K562 (cell line): ENCODE measurements at regions not wholly inside any gene's neighbourhood (a gene's known extent, or its start where the extent isn't known, plus 50 kb on each side); places are given as distances from the start of the nearest gene placed in this dataset.

ENCODE experiments used
- ATAC-seq: fragments of 200-7000 bp; cut with Tn5 transposase; 3 replicates; pipeline ENCODE4 v1.9.1; 2020; ENCODE audit warnings: moderate library complexity
- BruUV-seq: library from RNA; stranded (reverse); fragments of 400-500 nt; replicated peaks from 2 replicates; lab custom pipeline; 2021; lab: Mats Ljungman, UMichigan
- CTCF ChIA-PET: fragments of 300-600 bp; formaldehyde crosslinking; extraction: SDS; loops from one replicate; lab custom pipeline; 2021; ENCODE audit warnings: low intra/inter-chr PET ratio; lab: Yijun Ruan, JAX
- POLR2A ChIA-PET: fragments of 300-600, 350-650 bp; sonication (Branson Sonifier 250); formaldehyde crosslinking; extraction: SDS; loops from one replicate; lab custom pipeline; 2021; ENCODE audit warnings: antibody characterized with exemption, inconsistent platforms; lab: Yijun Ruan, JAX
- DNase-seq, 4 experiments: peaks; one replicate each; pipeline versions ENCODE4 v3.0.0 to v3.0.0-alpha.2; 2011 to 2018; ENCODE audit warnings: low spot score in 3 of 4, mixed read lengths in 3 of 4; ENCODE audit errors: extremely low read depth in 1 of 4
- FAIRE-seq: peaks from 2 replicates; lab custom pipeline; 2011; peaks lifted over from hg19 to GRCh38; lab: Jason Lieb, UNC
- H2AFZ ChIP-seq: 2 replicates; pipeline ENCODE4 v1.6.0; 2011; ENCODE audit warnings: low read depth, low read length, control low read depth, inconsistent platforms
- H3K27ac ChIP-seq: fragments of 200-600 bp; 3 replicates; pipeline ENCODE4 v1.8.0; 2011; ENCODE audit warnings: low read depth, mild to moderate bottlenecking, control low read depth, inconsistent platforms, low read length, moderate library complexity, mixed read lengths; ENCODE audit errors: extremely low read depth
- H3K27me3 ChIP-seq, 2 experiments: fragments of 300-600 bp in 1 of 2; 2 replicates in 1 of 2; 3 replicates in 1 of 2; pipeline versions ENCODE4 v1.6.0 to v1.8.0; 2011; ENCODE audit warnings: inconsistent platforms in 2 of 2, low read length in 2 of 2, mild to moderate bottlenecking in 1 of 2, mixed read lengths in 1 of 2, moderate library complexity in 1 of 2; ENCODE audit not compliant: control insufficient read depth in 2 of 2, insufficient read depth in 2 of 2
- H3K36me3 ChIP-seq: fragments of 300-600 bp; 3 replicates; pipeline ENCODE4 v1.8.0; 2011; ENCODE audit warnings: mild to moderate bottlenecking, low read length, inconsistent platforms; ENCODE audit not compliant: control insufficient read depth, insufficient read depth
- H3K4me1 ChIP-seq, 2 experiments: fragments of 200-600 bp in 1 of 2; replicated peaks in 1 of 2; 2 replicates in 1 of 2; 3 replicates in 1 of 2; pipeline versions ENCODE4 v1.5.1 to v1.8.0; 2011; ENCODE audit warnings: inconsistent platforms in 2 of 2, low read length in 2 of 2, mild to moderate bottlenecking in 1 of 2, mixed read lengths in 1 of 2, moderate library complexity in 1 of 2; ENCODE audit not compliant: control insufficient read depth in 2 of 2, insufficient read depth in 2 of 2
- H3K4me2 ChIP-seq: 2 replicates; pipeline ENCODE4 v1.6.1; 2011; ENCODE audit warnings: low read length, control low read depth, inconsistent platforms, mixed read lengths; ENCODE audit not compliant: insufficient read depth
- H3K4me3 ChIP-seq: fragments of 200-600 bp; sonication (generic), shearing (Covaris generic); 2 replicates; pipeline ENCODE4 v1.5.1; 2016; ENCODE audit warnings: control low read depth, inconsistent platforms
- H3K79me2 ChIP-seq: fragments of 200-600 bp; 3 replicates; pipeline ENCODE4 v1.8.0; 2011; ENCODE audit warnings: low read length, inconsistent platforms; ENCODE audit not compliant: control insufficient read depth, insufficient read depth
- H3K9ac ChIP-seq, 2 experiments: 2 replicates each; pipeline versions ENCODE4 v1.6.0 to v1.6.1; 2011; ENCODE audit warnings: low read depth in 2 of 2, low read length in 2 of 2, control low read depth in 1 of 2, inconsistent platforms in 1 of 2, mild to moderate bottlenecking in 1 of 2, mixed read lengths in 1 of 2; ENCODE audit not compliant: insufficient read depth in 1 of 2
- H3K9me1 ChIP-seq: one replicate; pipeline ENCODE4 v1.6.0; 2011; ENCODE audit warnings: inconsistent platforms, mild to moderate bottlenecking, low read length, moderate library complexity; ENCODE audit not compliant: control insufficient read depth, insufficient read depth
- H3K9me3 ChIP-seq: replicated peaks from 2 replicates; pipeline ENCODE4 v1.5.1; 2011; ENCODE audit warnings: low read depth, low read length, inconsistent platforms; ENCODE audit not compliant: control insufficient read depth, insufficient read depth
- H4K20me1 ChIP-seq: replicated peaks from 2 replicates; pipeline ENCODE4 v1.6.1; 2011; ENCODE audit warnings: low read length, inconsistent platforms, mixed read lengths; ENCODE audit not compliant: control insufficient read depth, insufficient read depth
- CBX1 ChIP-seq: sonication (generic); IDR thresholded peaks from 2 replicates; pipeline ENCODE4 v1.6.1; 2016; ENCODE audit warnings: antibody characterized with exemption, low read depth, mild to moderate bottlenecking
- HNRNPUL1 ChIP-seq: fragments of 200-400 bp; formaldehyde crosslinking; IDR thresholded peaks from 2 replicates; pipeline ENCODE4 v1.6.1; 2017; ENCODE audit warnings: low read length
- KDM5B ChIP-seq: fragments of 200-600 bp; sonication (generic); IDR thresholded peaks from 2 replicates; pipeline ENCODE4 v1.6.1; 2012; ENCODE audit warnings: low read depth, mild to moderate bottlenecking, moderate library complexity, low read length, control low read depth, inconsistent platforms; ENCODE audit not compliant: insufficient replicate concordance
- MAFK ChIP-seq: IDR thresholded peaks from 2 replicates; pipeline ENCODE4 v1.6.1; 2011; ENCODE audit warnings: low read length, improper control_type of control experiment
- NCOA1 ChIP-seq: fragments of 450-650 bp; IDR thresholded peaks from 2 replicates; pipeline ENCODE4 v1.6.1; 2016; ENCODE audit warnings: low read depth
- SAFB2 ChIP-seq: fragments of 200-400 bp; formaldehyde crosslinking; IDR thresholded peaks from 2 replicates; pipeline ENCODE4 v1.6.1; 2018; ENCODE audit warnings: borderline replicate concordance, low read length, low read depth, moderate library complexity; ENCODE audit not compliant: severe bottlenecking
- TAF1 ChIP-seq: IDR thresholded peaks from 2 replicates; pipeline ENCODE4 v1.6.1; 2011; ENCODE audit warnings: mild to moderate bottlenecking, low read length, moderate library complexity; ENCODE audit not compliant: insufficient read depth, control insufficient read depth, severe bottlenecking; ENCODE audit errors: extremely low read depth
- TCF3 ChIP-seq: sonication (generic); formaldehyde crosslinking; IDR thresholded peaks from 2 replicates; pipeline ENCODE4 v1.4.0; 2020; ENCODE audit warnings: mild to moderate bottlenecking, missing genetic modification reagents
- U2AF1 ChIP-seq: fragments of 200-400 bp; formaldehyde crosslinking; optimal IDR thresholded peaks from 2 replicates; pipeline ENCODE3; 2017; ENCODE audit warnings: mild to moderate bottlenecking, low read depth, low read length, moderate library complexity
- ZNF354B ChIP-seq: fragments of 250-450 bp; sonication (Bioruptor Pico); IDR thresholded peaks from 2 replicates; pipeline ENCODE4 v1.4.0; 2020
- WGBS: fragments of 100-300 bp; shearing (Covaris generic); methylation state at CpG from one replicate; pipeline ENCODE4 v1.1.6; 2016; ENCODE audit warnings: low coverage, mixed read lengths; ENCODE audit not compliant: insufficient coverage; ENCODE audit errors: missing lambda C conversion rate; 5-methylcytosine and 5-hydroxymethylcytosine counted together
- in situ Hi-C: fragments of 300-500 bp; cut with MboI; formaldehyde crosslinking; loops from 4 replicates; pipeline ENCODE4 v1.15.0; 2018; ENCODE audit warnings: inconsistent platforms, mixed read lengths
- intact Hi-C: fragments of 100-400 bp; cut with micrococcal nuclease; formaldehyde crosslinking; loops from 2 replicates; pipeline ENCODE4 v1.14.2; 2022
- TF ChIP-seq, protein P1 (sequence below): fragments of 250-450 bp; sonication (Bioruptor Pico); IDR thresholded peaks from 2 replicates; pipeline ENCODE4 v1.5.0; 2020; ENCODE audit warnings: mild to moderate bottlenecking, borderline replicate concordance

DNA sequence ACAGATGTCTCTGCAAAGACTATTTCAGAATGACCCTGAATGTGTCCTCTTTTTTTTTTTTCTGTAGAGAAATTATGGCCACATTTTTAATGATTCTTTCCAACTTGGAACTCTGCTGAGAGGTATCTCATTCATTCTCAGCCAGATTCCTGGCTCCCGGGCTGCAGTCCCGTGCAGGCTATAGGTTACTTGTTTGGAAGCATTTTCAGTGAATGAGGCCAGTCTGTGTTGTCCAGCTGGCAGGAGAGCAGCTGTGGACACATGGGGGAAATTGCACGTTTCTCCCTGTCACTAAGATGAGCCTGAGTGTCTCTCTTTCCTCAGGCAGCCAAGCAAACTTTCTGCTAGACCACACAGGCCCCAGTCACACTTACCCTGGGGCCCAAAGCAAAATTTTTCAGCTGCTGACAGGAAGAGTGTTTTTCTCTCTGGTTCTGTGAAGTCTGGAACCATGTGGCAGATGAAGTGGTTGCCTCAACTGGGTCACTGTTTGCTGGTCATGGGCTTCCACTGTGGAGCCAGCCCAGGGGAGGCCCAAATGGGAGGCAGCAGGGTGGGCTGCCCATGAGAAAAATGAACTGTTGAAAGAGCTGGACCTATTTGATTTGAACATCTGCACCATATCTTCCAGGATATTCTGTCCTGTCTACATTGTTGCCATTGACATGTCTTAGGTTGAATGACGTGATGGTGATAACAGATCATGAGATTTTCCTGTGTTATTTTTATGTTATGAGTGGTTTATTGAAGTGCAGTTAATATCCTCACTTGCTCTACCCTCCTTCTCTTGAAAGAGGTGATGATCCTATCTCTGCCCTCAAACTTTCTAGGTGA lies 431.2 kb downstream of the LPIN1 start:
- peak overlapping the region; percentile 70 for H3K27ac ChIP-seq
- H3K36me3 ChIP-seq: no peaks in the 10 kb centered on the region
- no peaks in the 10 kb centered on the region for H3K27me3 ChIP-seq
- peak overlapping the region; percentile 58 for H3K4me2 ChIP-seq
- FAIRE-seq (peak; percentile 26), ATAC-seq (peak; percentile 32), DNase-seq (peak in 2 of 4 experiments; percentile 25)
- H3K4me3 ChIP-seq: no peak overlapping the region
- no peaks in the 10 kb centered on the region for H3K9me1 ChIP-seq
- peak overlapping the region; percentile 61 for H2AFZ ChIP-seq
- H4K20me1 ChIP-seq: no peaks in the 10 kb centered on the region
- intact Hi-C loops (loop anchor here (2.0 to 10.0 kb wide), 2 partner anchors 99 to 257 kb away; no protein-coding TSS in a partner anchor), in situ Hi-C loops (no loop called here)
- peaks cover 21 to 32% of the 10 kb centered on the region in 2 experiments for H3K4me1 ChIP-seq
- CTCF ChIA-PET: no interaction called here
- WGBS: 6% methylated on average over 4 of the region's 4 CpGs
- BruUV-seq: no TSS peak
- H3K9me3 ChIP-seq: no peaks in the 10 kb centered on the region
- H3K79me2 ChIP-seq: no peaks in the 10 kb centered on the region
- POLR2A ChIA-PET: interaction anchor here (0.9 to 2.3 kb wide), 5 partner anchors 10 to 538 kb away, joined by 3 to 7 read pairs (median 3); partner anchors contain the start of gene TRIB2
- peak overlapping the region; percentile 30 to 41; a peak in 3 of 4 replicates for H3K9ac ChIP-seq
- TF ChIP-seq TCF3 (no peak), MAFK (no peak), KDM5B (peak; percentile 16), NCOA1 (no peak), U2AF1 (no peak), CBX1 (no peak), TAF1 (no peak), ZNF354B (CRISPR knock-in tag) (no peak), HNRNPUL1 (no peak), SAFB2 (no peak)
- TF ChIP-seq, protein P1, sequence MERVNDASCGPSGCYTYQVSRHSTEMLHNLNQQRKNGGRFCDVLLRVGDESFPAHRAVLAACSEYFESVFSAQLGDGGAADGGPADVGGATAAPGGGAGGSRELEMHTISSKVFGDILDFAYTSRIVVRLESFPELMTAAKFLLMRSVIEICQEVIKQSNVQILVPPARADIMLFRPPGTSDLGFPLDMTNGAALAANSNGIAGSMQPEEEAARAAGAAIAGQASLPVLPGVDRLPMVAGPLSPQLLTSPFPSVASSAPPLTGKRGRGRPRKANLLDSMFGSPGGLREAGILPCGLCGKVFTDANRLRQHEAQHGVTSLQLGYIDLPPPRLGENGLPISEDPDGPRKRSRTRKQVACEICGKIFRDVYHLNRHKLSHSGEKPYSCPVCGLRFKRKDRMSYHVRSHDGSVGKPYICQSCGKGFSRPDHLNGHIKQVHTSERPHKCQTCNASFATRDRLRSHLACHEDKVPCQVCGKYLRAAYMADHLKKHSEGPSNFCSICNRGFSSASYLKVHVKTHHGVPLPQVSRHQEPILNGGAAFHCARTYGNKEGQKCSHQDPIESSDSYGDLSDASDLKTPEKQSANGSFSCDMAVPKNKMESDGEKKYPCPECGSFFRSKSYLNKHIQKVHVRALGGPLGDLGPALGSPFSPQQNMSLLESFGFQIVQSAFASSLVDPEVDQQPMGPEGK (CRISPR knock-in tag): no peak
